ENCODE measurements at regions not wholly inside any gene's neighbourhood (a gene's known extent, or its start where the extent isn't known, plus 50 kb on each side); places are given as distances from the start of the nearest gene placed in this dataset.

DNA sequence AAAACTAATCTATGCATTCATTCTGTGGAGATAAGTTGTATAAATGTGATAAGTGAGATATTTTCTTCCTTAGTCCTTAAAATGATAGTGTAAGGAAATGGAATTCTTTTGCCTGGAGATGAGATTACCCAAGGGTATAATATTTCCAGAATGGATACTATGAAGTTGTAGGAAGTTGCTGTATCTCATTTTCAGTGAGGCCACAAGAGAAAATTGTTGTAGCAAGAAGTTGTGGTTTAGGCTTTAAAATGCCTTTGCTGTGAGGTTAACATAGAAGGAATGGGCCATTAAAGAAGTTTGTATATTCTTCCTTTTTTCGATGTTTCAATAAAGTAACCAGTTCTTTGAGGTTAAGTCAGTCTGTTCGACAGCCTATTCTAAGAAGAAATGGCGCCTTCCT is 50.7 kb upstream of the LIN7C start:
- TF ChIP-seq FOXP1 (CRISPR knock-in tag; IDR thresholded peaks at IDR 0.05; ENCODE audit: borderline replicate concordance) = no peak
- TF ChIP-seq, protein P1, sequence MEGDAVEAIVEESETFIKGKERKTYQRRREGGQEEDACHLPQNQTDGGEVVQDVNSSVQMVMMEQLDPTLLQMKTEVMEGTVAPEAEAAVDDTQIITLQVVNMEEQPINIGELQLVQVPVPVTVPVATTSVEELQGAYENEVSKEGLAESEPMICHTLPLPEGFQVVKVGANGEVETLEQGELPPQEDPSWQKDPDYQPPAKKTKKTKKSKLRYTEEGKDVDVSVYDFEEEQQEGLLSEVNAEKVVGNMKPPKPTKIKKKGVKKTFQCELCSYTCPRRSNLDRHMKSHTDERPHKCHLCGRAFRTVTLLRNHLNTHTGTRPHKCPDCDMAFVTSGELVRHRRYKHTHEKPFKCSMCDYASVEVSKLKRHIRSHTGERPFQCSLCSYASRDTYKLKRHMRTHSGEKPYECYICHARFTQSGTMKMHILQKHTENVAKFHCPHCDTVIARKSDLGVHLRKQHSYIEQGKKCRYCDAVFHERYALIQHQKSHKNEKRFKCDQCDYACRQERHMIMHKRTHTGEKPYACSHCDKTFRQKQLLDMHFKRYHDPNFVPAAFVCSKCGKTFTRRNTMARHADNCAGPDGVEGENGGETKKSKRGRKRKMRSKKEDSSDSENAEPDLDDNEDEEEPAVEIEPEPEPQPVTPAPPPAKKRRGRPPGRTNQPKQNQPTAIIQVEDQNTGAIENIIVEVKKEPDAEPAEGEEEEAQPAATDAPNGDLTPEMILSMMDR (IDR thresholded peaks at IDR 0.05) = no peak
- TF ChIP-seq, protein P2, sequence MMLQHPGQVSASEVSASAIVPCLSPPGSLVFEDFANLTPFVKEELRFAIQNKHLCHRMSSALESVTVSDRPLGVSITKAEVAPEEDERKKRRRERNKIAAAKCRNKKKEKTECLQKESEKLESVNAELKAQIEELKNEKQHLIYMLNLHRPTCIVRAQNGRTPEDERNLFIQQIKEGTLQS (CRISPR knock-in tag; conservative IDR thresholded peaks at IDR 0.05) = no peak
- TF ChIP-seq NR1H2 (CRISPR knock-in tag; IDR thresholded peaks at IDR 0.05) = no peak
- no peak for TF ChIP-seq SOX15 (CRISPR knock-in tag; IDR thresholded peaks at IDR 0.05)
- TF ChIP-seq KAT7 (CRISPR knock-in tag; IDR thresholded peaks at IDR 0.05; ENCODE audit: borderline replicate concordance) = no peak
